ENCODE measurements at regions not wholly inside any gene's neighbourhood (a gene's known extent, or its start where the extent isn't known, plus 50 kb on each side); places are given as distances from the start of the nearest gene placed in this dataset.
A peak's percentile ranks its signal among the peaks of the same experiment; 100 is the strongest.

DNA sequence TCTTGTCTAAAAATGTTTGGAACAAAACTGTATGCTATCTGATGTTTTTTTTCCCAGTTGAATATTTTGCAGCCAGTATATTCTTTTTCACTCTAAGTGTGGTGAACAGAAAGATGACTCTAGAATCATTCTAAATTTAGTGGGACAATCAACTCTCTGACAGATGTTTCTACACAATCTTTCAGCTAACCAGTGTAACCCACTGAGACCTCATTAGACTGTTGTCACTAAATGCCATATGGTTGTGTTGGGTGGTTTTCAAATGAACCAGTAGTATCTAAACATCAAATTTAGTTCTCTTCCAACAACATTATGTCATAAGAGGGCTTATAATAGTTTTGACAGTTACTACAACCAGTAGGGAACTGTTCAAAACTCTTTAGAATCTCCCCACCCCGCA is 129.6 kb upstream of the PRLR start:
- DNase-seq, result no peak

DNA sequence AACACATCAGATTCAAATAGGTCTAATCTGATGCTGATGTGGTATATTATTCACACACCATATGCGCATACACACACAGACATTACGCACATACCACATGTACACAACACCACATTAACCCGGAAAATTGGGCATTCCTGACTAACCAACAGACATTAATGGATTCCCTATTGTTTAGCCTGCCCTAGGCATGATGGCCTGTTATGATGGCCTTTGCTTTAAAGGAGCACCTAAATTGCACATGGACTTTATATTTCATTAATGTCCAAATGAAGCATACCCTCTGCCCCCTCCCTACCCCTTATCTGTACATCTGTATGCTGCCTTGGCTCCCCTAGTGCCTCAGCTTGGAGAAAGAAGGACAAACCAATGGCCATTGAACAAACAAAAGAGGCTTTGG is 127.7 kb upstream of the PRLR start:
- DNase-seq, result no peak

DNA sequence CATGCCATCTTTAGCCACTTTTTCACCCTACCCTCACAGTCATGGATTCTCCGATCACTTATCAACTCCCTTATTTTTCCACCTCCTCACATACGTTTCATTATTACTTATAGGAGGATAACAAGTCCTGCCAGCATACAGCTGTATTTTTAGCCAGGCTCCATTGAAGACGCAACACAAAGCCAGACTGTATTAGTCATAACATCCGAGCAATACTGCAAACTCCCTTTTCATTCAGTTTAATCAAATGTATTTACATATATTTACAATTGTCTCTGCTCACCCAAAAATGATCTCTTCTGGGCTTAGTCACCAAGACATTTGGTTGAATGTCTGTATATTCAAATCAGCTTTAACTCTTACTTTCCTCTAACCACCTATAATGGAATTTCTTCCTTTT is 126.4 kb upstream of the PRLR start:
- no peak for DNase-seq

DNA sequence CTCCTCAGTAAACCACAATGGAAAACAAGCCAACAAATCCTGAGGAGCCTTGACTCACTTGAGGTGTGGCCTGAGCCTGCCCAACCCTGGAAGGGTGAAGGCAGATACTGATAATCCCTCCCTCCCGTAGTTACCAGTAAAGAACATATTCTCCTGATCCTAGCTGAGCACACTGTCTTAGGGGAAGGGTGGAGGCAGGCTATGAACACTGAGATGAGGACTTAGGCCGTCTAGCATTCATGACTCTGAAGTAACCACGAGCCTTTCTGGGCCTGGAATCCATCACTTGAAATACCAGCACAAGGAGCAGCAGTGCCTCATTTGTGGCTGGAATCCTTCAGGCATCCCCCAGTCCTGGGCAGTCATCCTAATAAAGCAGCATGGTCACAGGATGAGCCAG is 124.5 kb upstream of the PRLR start:
- no peak for DNase-seq

DNA sequence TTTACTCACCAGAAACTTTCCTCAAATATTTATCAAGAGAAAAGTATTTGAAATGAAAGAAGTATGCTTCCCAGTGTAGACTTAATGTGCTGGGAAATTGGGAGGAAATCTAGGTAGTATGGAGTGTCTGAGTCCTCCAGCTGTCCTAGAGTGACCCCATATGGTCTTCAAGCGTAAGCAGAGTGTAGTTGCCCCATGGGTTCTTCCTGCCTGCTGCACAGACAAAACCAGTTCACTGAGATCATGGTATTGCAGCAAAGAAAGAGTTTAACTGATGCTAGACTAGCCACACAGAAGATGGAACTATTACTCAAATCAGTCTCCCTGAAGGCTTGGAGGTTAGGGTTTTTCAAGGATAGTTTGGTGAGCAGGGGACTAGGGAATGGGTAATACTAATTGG is 114.9 kb upstream of the PRLR start:
- no peak for DNase-seq

DNA sequence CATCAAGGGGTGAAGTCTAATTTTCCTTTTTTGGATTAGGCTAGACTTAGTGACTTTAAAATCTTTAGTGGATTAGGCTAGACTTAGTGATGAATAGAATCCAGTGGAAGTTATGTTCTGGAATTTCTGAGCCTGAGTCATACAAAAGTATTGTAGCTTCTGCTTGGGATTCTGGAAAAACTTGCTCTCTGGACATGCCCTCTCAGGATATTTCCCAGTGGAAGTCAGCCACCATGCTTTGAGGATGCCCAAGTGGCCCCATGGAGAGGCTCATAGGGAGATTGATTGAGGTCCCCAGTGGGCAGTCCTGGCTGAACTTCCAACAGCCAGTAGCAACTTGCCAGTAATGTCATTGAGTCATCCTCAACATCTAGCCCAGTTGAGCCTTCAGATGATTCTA is 112.4 kb upstream of the PRLR start:
- DNase-seq, result no peak

DNA sequence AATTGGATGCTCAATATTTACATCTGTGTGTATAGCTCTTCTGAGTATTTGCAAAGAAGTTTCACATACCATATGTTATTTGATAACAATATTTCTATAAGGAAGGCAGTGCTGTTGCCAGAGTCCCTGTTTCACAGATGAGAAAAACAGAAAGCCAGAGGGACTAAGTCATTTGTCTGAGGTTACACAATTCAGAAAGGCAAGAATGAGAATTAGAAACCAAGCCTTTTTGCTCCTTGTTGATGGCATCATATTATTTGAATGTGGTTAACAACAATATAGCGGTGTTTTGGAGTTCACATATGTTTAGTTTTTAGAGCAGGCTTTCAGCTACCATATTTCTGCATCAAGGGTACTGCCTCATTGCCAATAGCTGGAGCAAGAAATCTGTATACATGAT is 110.9 kb upstream of the PRLR start:
- peak; percentile 4 for DNase-seq

DNA sequence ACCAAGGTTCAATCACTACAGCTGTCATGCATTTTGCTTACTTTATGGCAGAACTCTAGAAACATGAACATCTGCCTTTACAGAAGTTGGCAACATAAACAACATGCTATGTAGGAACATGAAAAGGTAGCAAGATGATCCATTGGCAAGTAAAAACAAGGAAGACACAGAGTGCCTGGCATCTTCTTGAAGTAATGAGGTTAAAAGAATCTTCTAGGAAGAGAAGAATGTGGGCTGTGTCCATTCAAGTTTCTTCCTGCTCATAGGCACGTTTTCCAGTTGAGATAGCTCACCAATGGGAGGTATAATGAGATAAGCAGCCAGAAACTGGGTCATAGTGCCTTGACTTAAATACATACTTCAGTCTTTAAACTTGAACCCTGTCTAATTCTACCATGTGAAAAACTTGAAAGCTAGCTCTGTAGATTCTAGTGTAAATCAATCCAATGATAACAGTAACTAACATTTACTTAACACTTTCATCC is 109.4 kb upstream of the PRLR start:
- no peak for DNase-seq

DNA sequence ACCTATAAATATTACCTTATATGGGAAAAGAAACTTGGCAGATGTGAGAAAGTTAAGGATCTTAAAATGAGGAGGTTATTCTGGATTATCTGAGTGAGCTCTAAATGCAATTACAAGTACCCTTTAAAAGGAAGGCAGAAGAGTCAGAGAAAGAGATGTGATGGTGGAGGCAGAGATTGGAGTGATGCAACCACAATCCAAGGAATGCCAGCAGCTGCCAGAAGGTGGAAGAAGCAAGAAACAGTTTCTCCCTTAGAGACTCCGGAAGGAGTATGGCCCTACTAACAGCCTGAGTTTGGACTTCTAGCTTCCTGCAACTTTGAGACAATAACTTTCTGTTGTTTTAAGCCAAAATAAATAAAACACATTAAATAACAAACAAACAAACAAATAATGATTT is 108.7 kb upstream of the PRLR start:
- no peak for DNase-seq

DNA sequence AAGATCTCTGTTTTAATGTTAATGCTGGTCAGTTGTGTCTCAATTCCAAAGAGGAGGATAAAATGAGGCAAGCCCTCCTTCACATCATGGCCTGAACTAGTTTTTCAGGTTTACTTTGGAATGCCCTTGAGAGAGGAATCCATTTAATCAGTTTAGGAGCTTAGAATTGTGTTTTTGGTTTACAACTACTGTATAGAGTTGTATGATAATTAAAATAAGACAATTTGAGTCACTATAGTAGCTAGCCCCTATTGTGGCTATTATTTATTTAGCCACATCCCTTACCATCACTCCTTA is 107.8 kb upstream of the PRLR start:
- no peak for DNase-seq

DNA sequence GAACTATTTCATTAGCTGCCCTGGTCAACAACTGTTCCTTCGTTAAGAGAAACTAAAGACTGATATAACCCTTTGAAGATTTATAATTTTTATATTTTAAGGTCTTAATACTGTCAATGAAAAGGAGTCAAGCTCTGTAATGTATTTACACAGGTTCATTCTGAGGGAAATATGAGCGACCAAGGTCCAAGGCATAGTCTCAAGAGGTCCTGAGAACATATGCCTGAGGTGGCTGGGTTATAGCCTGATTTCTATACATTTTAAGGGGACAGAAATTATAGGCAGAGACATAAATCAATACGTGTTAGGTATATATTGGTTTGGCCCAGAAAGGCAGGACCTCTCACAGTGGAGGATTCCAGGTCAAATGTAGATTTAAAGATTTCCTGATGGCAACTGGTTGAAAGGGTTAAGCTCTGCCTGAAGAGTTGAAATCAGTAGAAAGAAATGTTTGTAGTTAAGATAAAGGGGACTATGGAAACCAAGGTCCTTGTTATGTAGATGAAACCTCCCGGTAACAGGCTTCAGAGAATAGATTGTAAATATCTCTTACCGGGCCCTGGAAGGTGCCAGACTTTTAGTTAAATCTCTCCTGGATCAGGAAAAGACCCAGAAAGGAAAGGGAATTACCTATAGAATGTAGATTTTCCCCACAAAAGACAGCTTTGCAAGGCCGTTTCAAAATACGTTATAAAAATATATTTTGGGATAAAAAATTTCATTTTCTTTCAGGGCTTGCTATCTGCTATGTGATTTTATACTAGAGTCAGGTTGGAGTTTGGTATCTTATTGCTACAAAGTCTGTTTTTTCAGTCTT is 107.3 kb upstream of the PRLR start:
- DNase-seq, result no peak

DNA sequence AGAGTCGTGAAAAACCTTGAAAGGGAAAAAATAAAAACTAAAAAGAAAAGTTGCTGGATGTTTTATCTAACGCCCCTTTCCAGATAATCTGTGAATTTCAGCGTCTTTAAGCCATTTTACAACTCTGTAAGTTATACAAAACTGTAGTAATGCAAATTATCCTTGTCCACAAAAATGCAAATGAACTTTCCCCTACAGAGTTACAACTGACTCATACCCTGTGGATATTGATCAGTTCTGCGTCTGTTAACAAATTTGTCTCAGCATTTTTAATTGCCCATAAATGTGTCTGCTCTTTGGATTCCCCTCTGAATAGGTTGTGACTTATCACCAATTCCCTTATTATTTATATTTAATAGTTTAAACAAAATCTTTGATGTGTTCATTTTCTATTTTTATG is 105.9 kb upstream of the PRLR start:
- no peak for DNase-seq

DNA sequence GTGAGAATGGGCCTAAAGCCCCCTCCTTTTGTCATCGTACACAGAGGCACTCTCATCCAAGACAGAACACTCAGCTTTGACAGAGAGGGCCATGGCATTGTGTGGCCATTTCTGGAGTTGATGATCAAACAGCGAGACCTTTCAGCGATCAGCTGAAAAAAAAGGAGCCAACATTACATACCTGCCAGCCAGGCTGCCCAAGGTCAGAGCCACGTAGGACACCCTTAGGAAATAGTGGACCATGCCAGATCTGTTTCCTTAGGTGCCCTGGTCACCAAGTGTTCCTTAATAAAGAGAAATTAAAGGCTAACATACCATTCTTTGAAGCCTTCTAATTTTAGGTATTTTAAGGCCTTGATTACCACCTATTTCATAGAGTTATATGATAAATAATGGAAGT is 105.5 kb upstream of the PRLR start:
- no peak for DNase-seq

DNA sequence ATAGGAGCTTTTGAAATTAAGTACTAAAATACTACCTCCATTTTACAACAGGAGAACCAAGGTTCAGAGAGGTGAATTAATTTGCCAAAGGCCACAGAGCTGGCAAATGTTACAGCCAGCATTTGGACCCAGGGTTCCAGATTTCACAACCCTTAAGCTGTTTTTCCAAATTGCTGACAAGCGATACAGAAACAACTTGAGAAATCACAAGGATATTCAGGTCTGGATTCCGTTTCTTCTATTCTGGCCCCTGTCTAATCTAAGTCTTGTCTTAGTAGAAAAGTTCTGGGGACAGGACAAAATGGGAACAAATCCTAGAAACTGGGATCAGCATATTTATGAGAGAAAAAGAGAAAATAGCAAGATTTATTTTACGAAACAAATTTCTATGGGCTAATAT is 103.1 kb upstream of the PRLR start:
- DNase-seq, result no peak

DNA sequence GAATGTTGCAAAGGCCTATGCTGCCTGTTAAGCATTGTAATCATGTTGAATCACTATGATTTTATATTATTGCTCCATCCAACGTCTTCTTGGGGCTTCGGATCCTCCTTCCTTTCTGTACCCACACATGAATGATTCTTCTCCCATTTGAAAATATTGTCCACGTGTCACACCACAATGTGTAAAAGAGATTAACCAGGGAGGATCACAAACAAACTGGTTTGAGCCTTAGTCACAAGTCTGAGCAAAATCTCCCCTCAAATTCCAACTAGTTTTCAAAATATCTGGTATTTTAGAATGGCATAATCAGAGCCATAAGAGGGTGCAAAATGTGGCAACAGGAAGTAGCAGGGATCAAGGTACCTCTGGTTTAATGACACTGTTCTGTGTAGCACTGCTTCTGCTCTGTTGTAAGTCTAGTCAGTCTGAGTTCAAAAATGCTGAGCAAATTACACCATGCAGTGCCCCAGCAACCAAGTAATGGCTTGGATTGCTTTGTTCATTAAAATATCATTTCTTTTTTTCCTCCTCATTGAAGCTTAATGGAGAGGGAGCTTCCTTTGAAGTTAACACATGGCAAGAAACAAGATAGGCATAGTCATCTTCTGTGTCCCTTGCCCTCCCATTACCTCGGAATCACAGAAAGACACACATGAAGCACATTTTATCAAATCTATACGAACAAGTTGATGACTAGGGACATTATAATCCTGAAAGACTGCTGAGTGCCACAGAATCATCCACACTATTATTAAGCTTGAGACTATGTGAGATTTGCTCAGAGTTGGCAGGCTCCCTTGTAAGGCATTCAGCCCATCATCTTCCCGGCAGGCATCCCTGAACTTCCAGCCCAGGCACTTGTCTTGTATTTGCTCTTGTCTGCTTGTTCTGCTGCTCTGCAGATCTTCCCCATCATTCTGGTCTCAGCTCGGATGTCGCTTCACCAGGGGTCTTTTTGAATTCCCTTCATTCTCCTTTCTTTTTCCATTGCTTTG is 102.0 kb upstream of the PRLR start:
- no peak for DNase-seq

DNA sequence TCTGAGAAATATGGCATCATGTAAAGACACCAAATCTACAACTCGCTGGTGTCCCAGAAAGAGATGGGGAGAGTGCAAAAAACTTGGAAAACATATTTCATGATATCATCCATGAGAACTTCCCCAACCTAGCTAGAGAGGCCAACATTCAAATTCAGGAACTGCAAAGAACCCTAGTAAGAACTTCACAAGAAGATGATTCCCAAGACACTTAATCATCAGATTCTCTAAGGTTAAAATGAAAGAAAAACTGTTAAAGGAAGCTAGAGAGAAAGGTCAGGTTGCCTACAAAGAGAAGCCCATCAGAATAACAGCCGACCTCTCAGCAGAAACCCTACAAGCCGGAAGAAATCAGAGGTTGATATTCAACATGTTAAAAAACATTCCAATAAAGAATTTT is 95.5 kb upstream of the PRLR start:
- DNase-seq, result no peak

DNA sequence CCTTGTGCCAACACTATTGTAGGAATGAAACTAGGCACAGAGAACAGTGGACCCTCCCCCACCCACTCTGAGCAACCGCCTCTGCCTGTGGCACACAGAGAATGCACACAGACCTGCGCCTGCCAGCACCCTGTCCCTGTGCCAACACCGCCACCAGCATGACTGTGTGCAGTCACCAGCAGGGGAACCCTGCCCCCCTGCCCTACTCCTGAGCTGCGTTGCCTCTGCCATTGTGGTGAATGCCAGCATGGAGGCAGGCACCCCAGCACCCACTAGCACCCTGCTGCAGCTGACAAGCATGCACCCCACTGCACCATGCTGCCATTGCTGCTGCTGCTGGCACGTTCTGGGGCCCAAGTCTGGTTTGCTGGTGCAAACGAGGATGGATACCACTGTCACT is 94.4 kb upstream of the PRLR start:
- DNase-seq, result no peak

DNA sequence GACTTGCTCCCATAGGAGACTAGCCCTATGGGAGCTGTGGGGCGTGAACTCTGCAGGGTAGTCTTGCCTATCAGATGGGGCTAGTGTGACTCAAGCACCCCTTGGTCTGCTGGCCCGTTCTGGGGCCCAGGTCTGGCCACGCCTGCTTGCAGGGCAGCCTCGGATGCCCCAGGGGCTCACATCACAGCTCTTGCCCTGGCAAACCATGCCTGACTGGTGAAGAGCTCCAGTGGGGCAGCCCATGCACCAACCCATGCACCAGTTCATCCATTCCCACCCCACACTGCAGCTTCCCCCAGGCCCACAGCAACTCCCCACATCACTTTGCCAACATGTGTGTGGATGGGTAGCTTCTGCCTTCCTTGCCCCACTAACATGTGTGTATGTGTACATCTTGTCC is 93.9 kb upstream of the PRLR start:
- DNase-seq, result no peak

DNA sequence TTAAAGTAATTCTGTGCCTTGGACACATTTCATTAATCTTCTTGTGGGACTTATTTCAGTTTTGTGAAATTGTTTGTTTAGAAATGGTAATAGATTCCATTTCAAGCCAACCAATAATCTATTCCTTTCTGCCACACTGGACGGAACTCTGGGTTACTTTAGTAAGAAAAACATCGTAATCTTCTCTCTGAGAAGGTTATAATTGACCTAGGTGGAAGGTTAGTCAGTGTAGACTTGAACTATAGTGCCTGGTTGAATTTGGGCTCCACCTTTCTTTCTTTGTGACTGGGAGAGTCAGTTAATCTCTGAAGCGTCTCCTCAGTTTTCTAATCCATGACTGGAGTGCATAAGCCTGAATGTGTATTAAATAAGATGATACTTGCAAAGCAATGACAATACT is 89.7 kb upstream of the PRLR start:
- no peak for DNase-seq

DNA sequence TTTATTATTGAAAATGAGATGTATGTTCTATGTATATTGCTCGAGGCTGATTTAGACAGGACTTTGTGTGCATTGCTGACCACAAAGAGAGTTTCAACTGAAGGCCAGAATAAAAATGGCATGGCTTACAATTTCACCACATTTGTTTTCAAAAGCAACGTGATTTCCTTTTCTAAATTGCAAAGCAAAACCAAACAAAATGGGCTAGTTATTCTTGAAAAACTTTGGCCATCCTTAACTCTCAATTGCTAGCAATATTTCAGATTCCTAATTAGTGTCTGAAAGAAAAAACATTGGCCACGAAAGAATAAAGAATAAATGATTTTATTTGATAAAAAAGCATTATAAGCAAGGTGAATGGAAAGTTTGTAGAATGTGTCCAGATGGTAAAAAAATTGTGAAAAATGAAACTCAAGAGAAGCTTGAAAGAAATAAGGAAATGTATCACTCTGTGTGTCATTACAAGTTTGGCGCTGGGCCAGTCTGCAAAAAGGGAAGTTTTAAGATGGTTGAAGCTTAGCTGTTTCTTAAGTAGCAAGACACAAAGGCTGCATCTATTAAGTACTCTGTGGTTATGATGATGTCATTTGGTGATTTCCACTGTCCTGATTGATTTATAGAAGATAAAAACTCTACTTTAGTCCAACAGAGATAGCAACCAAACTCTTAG is 89.2 kb upstream of the PRLR start:
- peak; percentile 90 for DNase-seq

DNA sequence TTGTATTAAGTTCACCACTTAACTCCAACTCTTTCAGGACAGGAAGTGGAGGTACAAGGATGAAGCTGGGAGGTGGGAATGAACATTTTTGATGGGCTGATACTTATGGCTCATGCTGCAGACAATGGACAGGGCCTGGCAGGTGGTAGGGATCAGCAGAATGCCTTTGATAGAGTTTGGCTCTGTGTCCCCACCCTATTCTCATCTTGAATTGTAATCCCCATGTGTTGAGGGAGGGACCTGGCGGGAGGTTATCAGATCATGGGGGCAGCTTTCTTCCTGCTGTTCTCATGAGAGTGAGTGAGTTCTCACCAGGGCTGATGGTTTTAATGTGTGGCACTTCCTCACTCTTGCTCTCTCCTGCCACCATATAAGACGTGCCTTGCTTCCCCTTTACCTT is 87.3 kb upstream of the PRLR start:
- no peak for DNase-seq

DNA sequence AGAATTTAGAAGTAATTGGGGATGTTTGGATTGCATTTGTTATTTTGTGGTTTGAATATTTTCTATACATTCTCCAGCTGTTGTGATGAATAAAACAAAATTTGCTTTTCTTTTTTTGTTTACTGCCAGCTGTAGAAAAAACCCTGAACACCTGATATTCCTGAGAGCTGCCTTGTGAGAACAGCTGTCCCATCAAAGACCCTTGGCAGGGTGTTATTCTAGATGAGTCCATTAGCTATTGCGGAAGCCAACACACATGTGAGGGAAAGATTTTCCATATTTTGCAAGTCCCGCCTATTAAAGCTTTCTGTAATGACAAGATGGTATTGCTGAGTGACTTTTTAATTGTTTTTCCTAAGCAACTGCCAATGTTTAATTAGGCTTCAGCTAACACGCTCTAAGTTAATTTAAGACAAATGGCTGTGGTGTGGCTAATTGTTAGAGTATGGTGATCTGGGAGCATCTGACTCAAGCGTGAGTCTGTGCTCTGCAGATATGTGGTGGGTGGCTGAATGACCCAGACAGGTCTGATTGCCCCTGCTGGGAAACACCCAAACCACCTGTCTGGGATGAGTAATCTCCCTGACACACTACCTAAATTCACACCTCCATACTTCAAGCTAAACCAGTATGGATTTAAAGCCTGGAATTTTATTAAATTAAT is 86.5 kb upstream of the PRLR start:
- peak; percentile 22 for DNase-seq

DNA sequence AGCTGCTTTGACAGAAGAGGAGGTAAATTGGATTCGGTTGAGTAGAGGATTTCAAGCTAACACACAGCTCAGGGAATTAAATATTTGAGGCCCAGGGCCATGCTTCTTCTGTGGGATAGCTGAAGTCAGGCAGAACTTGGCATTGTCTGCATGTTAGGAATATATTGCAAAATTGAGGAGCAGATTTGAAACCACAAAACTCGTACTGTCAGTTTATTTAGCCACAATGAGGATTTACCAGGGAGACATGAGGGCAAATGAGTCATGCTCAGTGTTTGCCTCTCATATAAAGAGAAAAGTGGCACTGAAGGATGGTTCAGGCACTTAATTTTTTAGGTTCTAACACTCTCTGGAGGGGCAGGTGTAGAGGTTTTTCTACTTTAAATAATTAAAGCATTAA is 83.0 kb upstream of the PRLR start:
- no peak for DNase-seq
